Osteocyte (in vitro differentiated cells): ENCODE measurements at regions not wholly inside any gene's neighbourhood (a gene's known extent, or its start where the extent isn't known, plus 50 kb on each side); places are given as distances from the start of the nearest gene placed in this dataset.
A peak's percentile ranks its signal among the peaks of the same experiment; 100 is the strongest.
"Not testable (repeated sequence)": the region's sequence is repeated elsewhere in the genome, so short reads cannot be mapped to it uniquely, and the experiment has no call there.

ENCODE experiments used
- DNase-seq: peaks from one replicate; pipeline ENCODE4 v3.0.0; 2021; ENCODE audit warnings: mixed read lengths; ENCODE audit not compliant: unreplicated experiment; ENCODE audit errors: extremely low spot score
- H3K27ac Mint-ChIP-seq: one replicate; pipeline ENCODE4 v1.8.0; 2021; ENCODE audit warnings: mild to moderate bottlenecking, mixed read lengths; ENCODE audit not compliant: unreplicated experiment
- H3K27me3 Mint-ChIP-seq: one replicate; pipeline ENCODE4 v1.8.0; 2021; ENCODE audit warnings: mixed read lengths; ENCODE audit not compliant: unreplicated experiment
- H3K36me3 Mint-ChIP-seq: one replicate; pipeline ENCODE4 v1.8.0; 2021; ENCODE audit warnings: mixed read lengths; ENCODE audit not compliant: unreplicated experiment
- H3K4me1 Mint-ChIP-seq: one replicate; pipeline ENCODE4 v1.8.0; 2021; ENCODE audit warnings: mixed read lengths; ENCODE audit not compliant: unreplicated experiment
- H3K4me3 Mint-ChIP-seq: one replicate; pipeline ENCODE4 v1.8.0; 2021; ENCODE audit warnings: mild to moderate bottlenecking, moderate library complexity, mixed read lengths; ENCODE audit not compliant: unreplicated experiment
- H3K9me3 Mint-ChIP-seq: one replicate; pipeline ENCODE4 v1.8.0; 2021; ENCODE audit warnings: mixed read lengths; ENCODE audit not compliant: unreplicated experiment
- CTCF ChIP-seq: fragments of 200-600 bp; sonication (generic); IDR thresholded peaks from 2 replicates; pipeline ENCODE4 v1.5.0; 2021; ENCODE audit warnings: antibody characterized with exemption, mild to moderate bottlenecking, moderate library complexity

GRCh38 chr10:118931436-118931835 lies 98.1 kb upstream of the NANOS1 start:
- Mint-ChIP-seq H3K27me3 (peaks cover 22% of the 10 kb centered on the region), H3K36me3 (peaks cover 3% of the 10 kb centered on the region), H3K4me1 (no peaks in the 10 kb centered on the region), H3K27ac (no peak overlapping the region), H3K9me3 (peaks cover 18% of the 10 kb centered on the region), H3K4me3 (no peak overlapping the region)
- DNase-seq: no peak
- no peak for TF ChIP-seq CTCF

- not testable (repeated sequence) for H3K36me3 Mint-ChIP-seq
Observed at GRCh38 chr10:118932154-118932553, 97.4 kb upstream of the NANOS1 start.

GRCh38 chr10:118937226-118937625 lies 92.3 kb upstream of the NANOS1 start:
- no peak overlapping the region for H3K27ac Mint-ChIP-seq
- TF ChIP-seq CTCF: no peak
- H3K4me1 Mint-ChIP-seq: no peaks in the 10 kb centered on the region
- no peak for DNase-seq
- no peaks in the 10 kb centered on the region for H3K36me3 Mint-ChIP-seq
- H3K9me3 Mint-ChIP-seq: no peaks in the 10 kb centered on the region
- H3K27me3 Mint-ChIP-seq: peaks cover 28% of the 10 kb centered on the region
- no peak overlapping the region for H3K4me3 Mint-ChIP-seq

More at GRCh38 chr10:118932154-118932553, 97.4 kb upstream of the NANOS1 start:
- peak; percentile 10 for DNase-seq
- peaks cover 24% of the 10 kb centered on the region for H3K27me3 Mint-ChIP-seq
- H3K27ac Mint-ChIP-seq, H3K4me3 Mint-ChIP-seq, H3K4me1 Mint-ChIP-seq: not testable (repeated sequence)
- peaks cover 18% of the 10 kb centered on the region for H3K9me3 Mint-ChIP-seq

- Mint-ChIP-seq H3K4me1 (no peaks in the 10 kb centered on the region), H3K36me3 (no peaks in the 10 kb centered on the region), H3K9me3 (no peaks in the 10 kb centered on the region), H3K4me3 (no peak overlapping the region), H3K27me3 (peaks cover 21% of the 10 kb centered on the region), H3K27ac (no peak overlapping the region)
- no peak for TF ChIP-seq CTCF
- peak; percentile 3 for DNase-seq
Observed at GRCh38 chr10:118939211-118940007, 90.1 kb upstream of the NANOS1 start.

- no peaks in the 10 kb centered on the region for H3K9me3 Mint-ChIP-seq
- DNase-seq: no peak
- H3K4me3 Mint-ChIP-seq: no peak overlapping the region
- no peak for TF ChIP-seq CTCF
- H3K27ac Mint-ChIP-seq: no peak overlapping the region
- H3K4me1 Mint-ChIP-seq: no peaks in the 10 kb centered on the region
- peaks cover 13% of the 10 kb centered on the region for H3K27me3 Mint-ChIP-seq
- no peaks in the 10 kb centered on the region for H3K36me3 Mint-ChIP-seq
Observed at GRCh38 chr10:118940386-118940785, 89.1 kb upstream of the NANOS1 start.
